Activated CD4-positive, alpha-beta T cell treated with anti-CD3 and anti-CD28 coated beads for 36 hours (primary cell): ENCODE measurements at regions not wholly inside any gene's neighbourhood (a gene's known extent, or its start where the extent isn't known, plus 50 kb on each side); places are given as distances from the start of the nearest gene placed in this dataset.

Experiments used
- ATAC-seq: fragments of 200-7000 bp; cut with Tn5 transposase; one replicate; pipeline ENCODE4 v1.10.0; 2021; ENCODE audit warnings: mild to moderate bottlenecking, moderate library complexity
- CTCF ChIA-PET: fragments of 350-600 bp; sonication (Branson Sonifier 250); formaldehyde crosslinking; loops from one replicate; lab custom pipeline; 2021; ENCODE audit warnings: antibody characterized with exemption; lab: Charles Lee
- POLR2A ChIA-PET: fragments of 350-600 bp; sonication (Branson Sonifier 250); formaldehyde crosslinking; loops from one replicate; lab custom pipeline; 2021; ENCODE audit warnings: antibody characterized with exemption, inconsistent platforms; lab: Charles Lee
- DNase-seq: peaks from one replicate; pipeline ENCODE4 v3.0.0-alpha.2; 2020
- H3K27ac Mint-ChIP-seq: one replicate; pipeline ENCODE4 v1.8.0; 2021; ENCODE audit warnings: mixed read lengths
- H3K27me3 Mint-ChIP-seq: one replicate; pipeline ENCODE4 v1.8.0; 2021; ENCODE audit warnings: mixed read lengths
- H3K36me3 Mint-ChIP-seq: one replicate; pipeline ENCODE4 v1.8.0; 2021; ENCODE audit warnings: low read depth, mixed read lengths
- H3K4me1 Mint-ChIP-seq: one replicate; pipeline ENCODE4 v1.8.0; 2021; ENCODE audit warnings: mixed read lengths
- H3K4me3 Mint-ChIP-seq: one replicate; pipeline ENCODE4 v1.8.0; 2021; ENCODE audit warnings: mild to moderate bottlenecking, moderate library complexity, mixed read lengths
- H3K9me3 Mint-ChIP-seq: one replicate; pipeline ENCODE4 v1.8.0; 2021; ENCODE audit warnings: low read depth, mixed read lengths
- intact Hi-C, 2 experiments: fragments of 100-400 bp; cut with DNase I in 1 of 2; cut with micrococcal nuclease in 1 of 2; formaldehyde crosslinking; loops; one replicate each; pipeline versions ENCODE4 v1.14.2 to v1.15.1; 2022 to 2024; cut with DNase I, micrococcal nuclease

- DNase-seq (no peak), ATAC-seq (no peak)
- Mint-ChIP-seq H3K4me3 (no peak overlapping the region), H3K27me3 (no peaks in the 10 kb centered on the region), H3K27ac (no peak overlapping the region), H3K4me1 (no peaks in the 10 kb centered on the region), H3K9me3 (no peaks in the 10 kb centered on the region), H3K36me3 (no peaks in the 10 kb centered on the region)
- CTCF ChIA-PET: no interaction called here
- intact Hi-C loops: no loop called here
- POLR2A ChIA-PET: no interaction called here
Observed at GRCh38 chr13:58830841-58831240, 1199.3 kb downstream of the PCDH17 start.

GRCh38 chr13:58838615-58839014 is 1207.1 kb downstream of the PCDH17 start:
- no peak for ATAC-seq
- no peak overlapping the region for H3K27ac Mint-ChIP-seq
- H3K4me1 Mint-ChIP-seq: no peaks in the 10 kb centered on the region

GRCh38 chr13:58843071-58843470 is 1211.5 kb downstream of the PCDH17 start:
- ATAC-seq: no peak
- Mint-ChIP-seq H3K4me1 (no peaks in the 10 kb centered on the region), H3K27me3 (no peaks in the 10 kb centered on the region), H3K4me3 (no peak overlapping the region), H3K9me3 (peaks cover 13% of the 10 kb centered on the region), H3K27ac (no peak overlapping the region), H3K36me3 (no peaks in the 10 kb centered on the region)
- intact Hi-C loops: no loop called here
- POLR2A ChIA-PET: no interaction called here
- CTCF ChIA-PET: no interaction called here
- DNase-seq: no peak

More at GRCh38 chr13:58838615-58839014, 1207.1 kb downstream of the PCDH17 start:
- Mint-ChIP-seq H3K4me3 (no peak overlapping the region), H3K27me3 (no peaks in the 10 kb centered on the region), H3K36me3 (no peaks in the 10 kb centered on the region), H3K9me3 (peaks cover 1% of the 10 kb centered on the region)
- POLR2A ChIA-PET: no interaction called here
- intact Hi-C loops: no loop called here
- DNase-seq: no peak
- CTCF ChIA-PET: interaction anchor here (0.6 kb wide), 1 partner anchor 134 kb away, joined by 4 read pairs; no protein-coding TSS in a partner anchor

GRCh38 chr13:58843567-58843966 is 1212.0 kb downstream of the PCDH17 start:
- Mint-ChIP-seq H3K27ac (no peak overlapping the region), H3K9me3 (peaks cover 13% of the 10 kb centered on the region), H3K36me3 (no peaks in the 10 kb centered on the region), H3K27me3 (no peaks in the 10 kb centered on the region), H3K4me3 (no peak overlapping the region), H3K4me1 (no peaks in the 10 kb centered on the region)
- ChIA-PET CTCF (no interaction called here), POLR2A (no interaction called here)
- intact Hi-C loops: no loop called here
- DNase-seq (no peak), ATAC-seq (no peak)

- H3K27ac Mint-ChIP-seq: no peak overlapping the region
Observed at GRCh38 chr13:58850161-58850560, 1218.6 kb downstream of the PCDH17 start.

GRCh38 chr13:58852076-58852475 is 1220.5 kb downstream of the PCDH17 start:
- no peaks in the 10 kb centered on the region for H3K4me1 Mint-ChIP-seq

More at GRCh38 chr13:58850161-58850560, 1218.6 kb downstream of the PCDH17 start:
- no peaks in the 10 kb centered on the region for H3K36me3 Mint-ChIP-seq
- intact Hi-C loops: no loop called here
- H3K4me1 Mint-ChIP-seq: no peaks in the 10 kb centered on the region
- no peaks in the 10 kb centered on the region for H3K27me3 Mint-ChIP-seq
- DNase-seq (no peak), ATAC-seq (no peak)
- H3K4me3 Mint-ChIP-seq: no peak overlapping the region
- H3K9me3 Mint-ChIP-seq: peaks cover 6% of the 10 kb centered on the region
- CTCF ChIA-PET: no interaction called here
- POLR2A ChIA-PET: no interaction called here

GRCh38 chr13:58855283-58855682 is 1223.7 kb downstream of the PCDH17 start:
- no peaks in the 10 kb centered on the region for H3K27me3 Mint-ChIP-seq
- H3K27ac Mint-ChIP-seq: no peak overlapping the region
- H3K9me3 Mint-ChIP-seq: peaks cover 2% of the 10 kb centered on the region
- ATAC-seq (no peak), DNase-seq (no peak)
- ChIA-PET POLR2A (no interaction called here), CTCF (no interaction called here)
- H3K4me3 Mint-ChIP-seq: no peak overlapping the region
- intact Hi-C loops: no loop called here
- no peaks in the 10 kb centered on the region for H3K4me1 Mint-ChIP-seq
- no peaks in the 10 kb centered on the region for H3K36me3 Mint-ChIP-seq

More at GRCh38 chr13:58852076-58852475, 1220.5 kb downstream of the PCDH17 start:
- CTCF ChIA-PET: no interaction called here
- POLR2A ChIA-PET: no interaction called here
- no peaks in the 10 kb centered on the region for H3K36me3 Mint-ChIP-seq
- H3K4me3 Mint-ChIP-seq: no peak overlapping the region
- no peaks in the 10 kb centered on the region for H3K9me3 Mint-ChIP-seq
- intact Hi-C loops: no loop called here
- no peaks in the 10 kb centered on the region for H3K27me3 Mint-ChIP-seq
- ATAC-seq (no peak), DNase-seq (no peak)
- no peak overlapping the region for H3K27ac Mint-ChIP-seq

- H3K27ac Mint-ChIP-seq: no peak overlapping the region
- ChIA-PET POLR2A (no interaction called here), CTCF (no interaction called here)
- ATAC-seq: no peak
- H3K4me3 Mint-ChIP-seq: no peak overlapping the region
- no peaks in the 10 kb centered on the region for H3K27me3 Mint-ChIP-seq
- no peaks in the 10 kb centered on the region for H3K36me3 Mint-ChIP-seq
- H3K4me1 Mint-ChIP-seq: no peaks in the 10 kb centered on the region
- peaks cover 2% of the 10 kb centered on the region for H3K9me3 Mint-ChIP-seq
- no peak for DNase-seq
- intact Hi-C loops: no loop called here
Observed at GRCh38 chr13:58858870-58859371, 1227.4 kb downstream of the PCDH17 start.

GRCh38 chr13:58865286-58865685 is 1233.7 kb downstream of the PCDH17 start:
- CTCF ChIA-PET: no interaction called here
- H3K9me3 Mint-ChIP-seq: peaks cover 3% of the 10 kb centered on the region

GRCh38 chr13:58869566-58869965 is 1238.0 kb downstream of the PCDH17 start:
- H3K27me3 Mint-ChIP-seq: no peaks in the 10 kb centered on the region
- intact Hi-C loops: no loop called here
- H3K4me1 Mint-ChIP-seq: no peaks in the 10 kb centered on the region
- H3K4me3 Mint-ChIP-seq: no peak overlapping the region
- ChIA-PET CTCF (no interaction called here), POLR2A (no interaction called here)
- ATAC-seq: no peak
- no peak for DNase-seq
- H3K9me3 Mint-ChIP-seq: peaks cover 3% of the 10 kb centered on the region
- H3K36me3 Mint-ChIP-seq: no peaks in the 10 kb centered on the region
- no peak overlapping the region for H3K27ac Mint-ChIP-seq

More at GRCh38 chr13:58865286-58865685, 1233.7 kb downstream of the PCDH17 start:
- no peaks in the 10 kb centered on the region for H3K4me1 Mint-ChIP-seq
- no peak for DNase-seq
- no peak for ATAC-seq
- POLR2A ChIA-PET: interaction anchor here (0.7 kb wide), 1 partner anchor 224 kb away, joined by 10 read pairs; no protein-coding TSS in a partner anchor
- H3K4me3 Mint-ChIP-seq: no peak overlapping the region
- H3K36me3 Mint-ChIP-seq: no peaks in the 10 kb centered on the region
- no peaks in the 10 kb centered on the region for H3K27me3 Mint-ChIP-seq
- intact Hi-C loops: no loop called here
- no peak overlapping the region for H3K27ac Mint-ChIP-seq

- DNase-seq (no peak), ATAC-seq (no peak)
- Mint-ChIP-seq H3K36me3 (no peaks in the 10 kb centered on the region), H3K9me3 (no peaks in the 10 kb centered on the region), H3K27me3 (no peaks in the 10 kb centered on the region), H3K27ac (no peak overlapping the region), H3K4me1 (no peaks in the 10 kb centered on the region), H3K4me3 (no peak overlapping the region)
- POLR2A ChIA-PET: no interaction called here
- CTCF ChIA-PET: no interaction called here
- intact Hi-C loops: no loop called here
Observed at GRCh38 chr13:58876473-58876872, 1244.9 kb downstream of the PCDH17 start.

- CTCF ChIA-PET: no interaction called here
- no peak for DNase-seq
- Mint-ChIP-seq H3K9me3 (no peaks in the 10 kb centered on the region), H3K27me3 (no peaks in the 10 kb centered on the region), H3K4me1 (no peaks in the 10 kb centered on the region), H3K4me3 (no peak overlapping the region), H3K36me3 (no peaks in the 10 kb centered on the region), H3K27ac (no peak overlapping the region)
- intact Hi-C loops: no loop called here
- ATAC-seq: no peak
- POLR2A ChIA-PET: no interaction called here
Observed at GRCh38 chr13:58879114-58879513, 1247.6 kb downstream of the PCDH17 start.
